IPS DF 6.9 (cell line): ENCODE measurements at regions not wholly inside any gene's neighbourhood (a gene's known extent, or its start where the extent isn't known, plus 50 kb on each side); places are given as distances from the start of the nearest gene placed in this dataset.

Experiments
- DNase-seq: peaks from one replicate; pipeline ENCODE4 v3.0.0-alpha.2; 2013; ENCODE audit warnings: low read depth, low spot score
- H3K27ac ChIP-seq: one replicate; pipeline ENCODE4 v1.5.1; 2013; ENCODE audit warnings: low read length, control low read depth
- H3K27me3 ChIP-seq: 2 replicates; pipeline ENCODE4 v1.6.1; 2013; ENCODE audit warnings: mild to moderate bottlenecking, low read length; ENCODE audit not compliant: control insufficient read depth, insufficient read depth
- H3K36me3 ChIP-seq: 2 replicates; pipeline ENCODE4 v1.6.1; 2013; ENCODE audit warnings: low read length; ENCODE audit not compliant: control insufficient read depth, insufficient read depth
- H3K4me1 ChIP-seq: 2 replicates; pipeline ENCODE4 v1.6.1; 2013; ENCODE audit warnings: low read length; ENCODE audit not compliant: control insufficient read depth, insufficient read depth
- H3K4me3 ChIP-seq: 2 replicates; pipeline ENCODE4 v1.5.1; 2013; ENCODE audit warnings: mild to moderate bottlenecking, low read length
- H3K9me3 ChIP-seq: 2 replicates; pipeline ENCODE4 v1.6.1; 2013; ENCODE audit warnings: low read length, inconsistent platforms; ENCODE audit not compliant: control insufficient read depth, insufficient read depth
- WGBS: extraction: QIAGEN DNeasy Blood & Tissue Kit; methylation state at CpG from one replicate; pipeline ENCODE4 v1.1.7; 2013; ENCODE audit warnings: mixed read lengths, missing lambda C conversion rate; ENCODE audit not compliant: insufficient read length, insufficient coverage; 5-methylcytosine and 5-hydroxymethylcytosine counted together

DNA sequence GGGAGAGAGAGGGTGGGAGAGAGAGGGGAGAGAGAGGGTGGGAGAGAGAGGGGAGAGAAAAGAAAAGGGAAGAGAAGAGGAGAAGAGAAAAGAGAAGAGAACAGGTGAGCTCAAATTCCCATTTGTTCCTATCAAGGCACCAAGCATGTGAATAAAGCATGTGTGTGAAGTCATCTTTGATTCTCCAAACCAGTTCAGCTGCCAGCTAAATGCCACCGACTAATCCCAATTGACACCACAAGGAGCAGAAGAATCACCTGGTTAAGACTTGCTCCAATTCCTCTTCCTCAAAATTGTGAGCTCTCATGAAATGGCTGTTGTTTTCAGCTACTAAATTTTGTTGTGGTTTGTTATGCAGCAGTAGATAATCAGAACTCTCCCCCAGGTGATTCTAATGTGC is 188.9 kb downstream of the TMX1 start:
- no CpG with 5 or more reads among the region's 1 CpG for WGBS
- no peaks in the 10 kb centered on the region for H3K27me3 ChIP-seq
- no peak for DNase-seq
- no peak overlapping the region for H3K27ac ChIP-seq
- peaks cover 2% of the 10 kb centered on the region; the same call in 1 of the 2 replicates for H3K4me1 ChIP-seq
- no peaks in the 10 kb centered on the region for H3K36me3 ChIP-seq
- no peaks in the 10 kb centered on the region for H3K9me3 ChIP-seq
- no peak overlapping the region for H3K4me3 ChIP-seq

DNA sequence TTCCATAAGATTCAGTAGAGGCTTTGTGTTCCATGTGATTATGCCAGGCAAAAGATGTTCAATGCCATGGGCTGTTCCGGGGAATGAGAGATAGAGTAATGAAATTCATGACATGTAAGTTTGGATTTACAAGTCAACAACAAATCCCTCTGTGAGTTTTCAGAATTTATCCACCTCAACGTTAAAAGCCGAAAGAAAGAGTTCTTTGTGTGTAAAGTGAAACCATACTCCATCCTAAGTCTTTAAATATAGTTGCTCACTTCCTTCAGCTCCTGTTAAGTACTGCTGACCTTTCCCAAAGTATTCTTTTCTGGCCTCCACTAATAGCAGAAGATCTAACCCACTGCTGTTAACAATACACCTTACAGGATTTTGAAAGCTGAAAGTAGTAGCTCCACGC is 190.0 kb downstream of the TMX1 start:
- WGBS = no CpG with 5 or more reads among the region's 4 CpGs
- DNase-seq = no peak
- Histone ChIP-seq H3K36me3 (no peaks in the 10 kb centered on the region), H3K4me3 (no peak overlapping the region), H3K4me1 (peaks cover 2% of the 10 kb centered on the region; the same call in 1 of the 2 replicates), H3K27ac (no peak overlapping the region), H3K9me3 (no peaks in the 10 kb centered on the region), H3K27me3 (no peaks in the 10 kb centered on the region)

- DNase-seq = no peak
- Histone ChIP-seq H3K36me3 (no peaks in the 10 kb centered on the region), H3K9me3 (no peaks in the 10 kb centered on the region), H3K27me3 (no peaks in the 10 kb centered on the region), H3K4me1 (peaks cover 2% of the 10 kb centered on the region; the same call in 1 of the 2 replicates), H3K4me3 (no peak overlapping the region), H3K27ac (no peak overlapping the region)
- no CpG with 5 or more reads among the region's 3 CpGs for WGBS
These were observed 190.6 kb downstream of the TMX1 start for GRCh38 chr14:51430633-51431032.

DNA sequence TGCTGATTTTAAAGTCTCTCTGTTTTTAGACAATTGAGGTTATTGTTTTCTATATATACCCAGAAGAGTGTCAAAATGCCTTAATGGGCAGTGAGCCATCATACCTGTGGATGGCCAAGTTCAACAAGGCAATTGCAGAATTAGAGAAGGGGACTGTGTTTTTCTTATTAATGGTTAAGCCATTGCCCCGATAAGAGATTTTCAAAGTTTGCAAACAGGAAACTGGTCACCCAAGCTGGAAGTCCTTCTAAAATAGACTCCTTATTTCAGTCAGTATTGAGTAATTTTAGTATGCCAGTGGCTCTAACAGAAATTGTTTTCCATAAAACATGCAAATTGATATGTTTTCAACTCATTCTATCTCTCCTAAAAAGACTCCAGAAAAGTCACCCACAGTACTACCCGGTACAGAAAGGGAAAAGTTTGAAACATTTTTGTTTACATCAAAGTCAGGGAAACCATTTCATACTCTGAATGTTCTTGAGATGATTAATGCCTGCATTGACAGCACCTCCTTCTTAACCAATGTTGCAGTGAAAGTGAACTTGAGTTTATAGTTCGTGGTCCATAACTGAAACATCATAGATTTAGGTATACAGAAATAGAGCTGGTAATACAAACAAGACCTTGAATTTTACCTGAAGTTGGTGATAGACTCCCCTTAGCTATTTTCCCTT is 191.1 kb downstream of the TMX1 start:
- Histone ChIP-seq H3K36me3 (no peaks in the 10 kb centered on the region), H3K4me3 (no peak overlapping the region), H3K27ac (no peak overlapping the region), H3K27me3 (no peaks in the 10 kb centered on the region), H3K9me3 (no peaks in the 10 kb centered on the region), H3K4me1 (peaks cover 2% of the 10 kb centered on the region; the same call in 1 of the 2 replicates)
- no CpG with 5 or more reads among the region's 3 CpGs for WGBS
- DNase-seq = no peak

- Histone ChIP-seq H3K4me1 (peaks cover 2% of the 10 kb centered on the region; the same call in 1 of the 2 replicates), H3K9me3 (no peaks in the 10 kb centered on the region), H3K36me3 (no peaks in the 10 kb centered on the region), H3K4me3 (no peak overlapping the region), H3K27ac (no peak overlapping the region), H3K27me3 (no peaks in the 10 kb centered on the region)
- no CpG with 5 or more reads among the region's 1 CpG for WGBS
- DNase-seq = no peak
These were observed 191.7 kb downstream of the TMX1 start for GRCh38 chr14:51431741-51432140.

DNA sequence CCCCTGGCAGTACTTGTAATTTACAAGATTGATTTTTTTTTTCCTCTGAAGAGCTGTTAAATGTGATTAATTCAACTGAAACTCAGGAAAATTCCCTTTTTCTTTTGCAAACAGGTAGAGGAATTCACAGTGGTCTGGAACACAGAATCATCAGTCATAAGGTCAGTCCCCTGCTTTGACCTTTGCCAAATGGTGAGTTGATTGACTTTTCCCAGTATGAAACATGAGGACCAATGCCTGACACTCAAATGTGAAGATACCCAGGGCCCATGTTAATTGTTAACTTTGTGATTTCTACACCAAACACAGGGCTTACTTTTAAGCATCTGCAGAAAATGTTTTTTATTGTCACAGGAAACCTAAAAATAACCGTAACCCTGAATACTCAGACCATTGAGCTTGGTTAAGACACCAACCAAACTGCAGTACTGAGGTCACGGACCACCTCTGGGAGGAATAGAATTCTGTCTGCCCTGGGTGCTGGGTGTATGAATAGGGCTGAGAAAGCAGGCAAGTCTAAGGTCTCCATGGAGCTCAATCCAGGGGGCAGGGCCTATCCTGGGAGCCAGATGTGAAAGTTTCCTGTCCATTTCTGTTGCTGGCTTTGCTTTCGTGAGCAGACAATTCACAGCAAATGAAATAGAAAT is 192.4 kb downstream of the TMX1 start:
- Histone ChIP-seq H3K9me3 (no peaks in the 10 kb centered on the region), H3K4me1 (peaks cover 2% of the 10 kb centered on the region; the same call in 1 of the 2 replicates), H3K36me3 (no peaks in the 10 kb centered on the region), H3K4me3 (no peak overlapping the region), H3K27ac (no peak overlapping the region), H3K27me3 (no peaks in the 10 kb centered on the region)
- no CpG with 5 or more reads among the region's 3 CpGs for WGBS
- DNase-seq = no peak

DNA sequence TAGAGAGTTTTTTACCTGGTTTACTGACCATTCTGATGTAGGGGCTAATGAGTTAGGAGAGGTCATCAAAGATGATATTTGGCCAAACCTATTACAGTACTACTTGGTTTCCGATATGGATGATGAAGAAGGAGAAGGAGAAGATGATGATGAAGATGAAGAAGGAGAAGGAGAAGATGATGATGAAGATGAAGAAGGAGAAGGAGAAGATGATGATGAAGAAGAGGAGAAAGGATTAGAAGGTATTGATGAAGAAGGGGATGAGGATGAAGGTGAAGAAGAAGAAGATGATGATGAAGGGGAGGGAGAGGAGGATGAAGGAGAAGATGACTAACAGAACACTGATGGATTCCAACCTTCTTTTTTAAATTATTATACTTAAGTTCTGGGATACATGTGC is 196.6 kb downstream of the TMX1 start:
- 100% methylated on average over 1 of the region's 1 CpG for WGBS
- no peaks in the 10 kb centered on the region for H3K9me3 ChIP-seq
- no peak overlapping the region for H3K4me3 ChIP-seq
- DNase-seq = no peak
- H3K4me1 ChIP-seq = no peaks in the 10 kb centered on the region; the same call in 1 of the 2 replicates
- H3K36me3 ChIP-seq = no peaks in the 10 kb centered on the region
- no peak overlapping the region for H3K27ac ChIP-seq
- no peaks in the 10 kb centered on the region for H3K27me3 ChIP-seq

- no peaks in the 10 kb centered on the region; the same call in 1 of the 2 replicates for H3K4me1 ChIP-seq
- H3K9me3 ChIP-seq = no peaks in the 10 kb centered on the region
- H3K27me3 ChIP-seq = no peaks in the 10 kb centered on the region
- DNase-seq = no peak
- H3K4me3 ChIP-seq = no peak overlapping the region
- no peak overlapping the region for H3K27ac ChIP-seq
- H3K36me3 ChIP-seq = no peaks in the 10 kb centered on the region
- no CpG with 5 or more reads among the region's 4 CpGs for WGBS
These were observed 199.8 kb downstream of the TMX1 start for GRCh38 chr14:51439896-51440295.

DNA sequence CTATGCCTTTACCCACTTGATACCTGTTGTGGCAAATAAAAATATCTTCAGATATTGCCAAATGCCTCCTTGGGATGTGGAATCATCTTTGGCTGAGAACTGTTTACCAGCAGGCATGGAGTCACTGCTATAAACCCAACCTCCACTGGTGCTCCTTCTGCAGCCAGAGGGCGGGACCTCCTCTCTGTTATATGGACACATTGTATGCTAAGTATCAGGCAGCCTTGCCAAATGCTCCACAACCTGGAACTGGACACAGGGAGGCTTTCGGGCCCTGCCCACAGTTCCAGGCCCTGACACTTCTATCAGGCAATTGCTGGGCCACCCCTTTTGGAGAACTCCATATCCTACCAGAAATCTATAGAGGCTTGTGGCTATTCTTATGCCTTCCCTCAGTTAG is 201.0 kb downstream of the TMX1 start:
- Histone ChIP-seq H3K4me3 (no peak overlapping the region), H3K27me3 (no peaks in the 10 kb centered on the region), H3K36me3 (no peaks in the 10 kb centered on the region), H3K9me3 (no peaks in the 10 kb centered on the region), H3K27ac (no peak overlapping the region), H3K4me1 (no peaks in the 10 kb centered on the region; the same call in 1 of the 2 replicates)
- no peak for DNase-seq
- WGBS = no CpG with 5 or more reads among the region's 2 CpGs

GRCh38 chr14:51442513-51443175 is 202.6 kb downstream of the TMX1 start:
- Histone ChIP-seq H3K4me3 (no peak overlapping the region), H3K27ac (no peak overlapping the region), H3K4me1 (no peaks in the 10 kb centered on the region; the same call in 1 of the 2 replicates), H3K36me3 (no peaks in the 10 kb centered on the region), H3K27me3 (no peaks in the 10 kb centered on the region), H3K9me3 (no peaks in the 10 kb centered on the region)
- WGBS = no CpG with 5 or more reads among the region's 2 CpGs
- DNase-seq = no peak
